Type B pancreatic cell (in vitro differentiated cells): ENCODE measurements at regions not wholly inside any gene's neighbourhood (a gene's known extent, or its start where the extent isn't known, plus 50 kb on each side); places are given as distances from the start of the nearest gene placed in this dataset.

Experiments
- DNase-seq: peaks from one replicate; pipeline ENCODE4 v3.0.0; 2021; ENCODE audit warnings: mixed read lengths; ENCODE audit not compliant: unreplicated experiment; ENCODE audit errors: extremely low spot score
- H3K27ac Mint-ChIP-seq: 2 replicates; pipeline ENCODE4 v1.8.0; 2021; ENCODE audit warnings: mild to moderate bottlenecking, mixed read lengths
- H3K27me3 Mint-ChIP-seq: 2 replicates; pipeline ENCODE4 v1.8.0; 2021; ENCODE audit warnings: mixed read lengths
- H3K36me3 Mint-ChIP-seq: 2 replicates; pipeline ENCODE4 v1.8.0; 2021; ENCODE audit warnings: mixed read lengths
- H3K4me1 Mint-ChIP-seq: one replicate; pipeline ENCODE4 v1.8.0; 2021; ENCODE audit warnings: mixed read lengths; ENCODE audit not compliant: unreplicated experiment
- H3K4me3 Mint-ChIP-seq: 2 replicates; pipeline ENCODE4 v1.8.0; 2021; ENCODE audit warnings: mild to moderate bottlenecking, mixed read lengths
- H3K9me3 Mint-ChIP-seq: 2 replicates; pipeline ENCODE4 v1.8.0; 2021; ENCODE audit warnings: mixed read lengths
- CTCF ChIP-seq: fragments of 200-600 bp; sonication (generic); conservative IDR thresholded peaks from 2 replicates; pipeline ENCODE4 v1.5.0; 2021; ENCODE audit warnings: antibody characterized with exemption, mild to moderate bottlenecking

DNA sequence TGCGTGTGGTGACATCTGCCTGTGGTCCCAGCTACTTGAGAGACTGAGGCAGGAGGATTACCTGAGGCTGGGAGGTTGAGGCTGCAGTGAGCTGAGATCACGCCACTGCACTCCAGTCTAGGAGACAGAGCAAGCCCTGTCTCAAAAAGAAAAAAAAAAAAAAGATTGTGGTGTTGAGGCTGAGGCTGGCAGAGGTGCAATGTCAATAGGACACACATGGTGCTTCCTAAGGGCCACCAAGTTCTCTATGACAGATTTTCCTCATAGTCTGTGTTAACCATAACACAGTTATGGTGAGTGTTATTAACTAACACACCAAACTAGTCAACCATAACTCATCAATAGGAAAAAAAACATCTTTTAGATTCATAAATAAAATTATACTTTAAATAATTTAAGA, 494.4 kb downstream of the TMX3 start:
- Mint-ChIP-seq H3K36me3 (no peaks in the 10 kb centered on the region), H3K27ac (no peak overlapping the region), H3K27me3 (peaks cover 3% of the 10 kb centered on the region), H3K9me3 (no peaks in the 10 kb centered on the region), H3K4me1 (no peaks in the 10 kb centered on the region), H3K4me3 (no peak overlapping the region)
- DNase-seq, result no peak
- TF ChIP-seq CTCF, result no peak

DNA sequence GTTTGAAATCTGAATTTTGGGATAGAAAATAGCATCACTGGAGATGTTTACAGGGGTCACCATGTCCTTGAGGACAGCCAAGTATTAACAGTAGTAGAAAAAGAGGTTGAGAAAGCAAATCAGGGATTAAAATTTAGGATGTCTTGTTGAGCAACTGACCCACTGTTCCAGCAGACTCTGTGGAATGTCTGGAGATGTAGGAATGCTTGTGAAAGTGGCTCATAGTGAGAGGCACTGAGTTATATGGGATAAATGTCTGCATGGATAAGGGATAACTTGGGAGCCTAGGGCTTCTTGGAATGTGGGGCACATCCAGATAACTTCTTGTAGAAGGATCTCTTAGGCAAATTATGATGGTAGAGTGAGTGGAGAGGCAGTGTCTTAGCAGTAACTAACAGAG, 495.0 kb downstream of the TMX3 start:
- Mint-ChIP-seq H3K4me1 (no peaks in the 10 kb centered on the region), H3K9me3 (no peaks in the 10 kb centered on the region), H3K27ac (no peak overlapping the region), H3K36me3 (no peaks in the 10 kb centered on the region), H3K4me3 (no peak overlapping the region), H3K27me3 (peaks cover 3% of the 10 kb centered on the region)
- TF ChIP-seq CTCF, result no peak
- no peak for DNase-seq

DNA sequence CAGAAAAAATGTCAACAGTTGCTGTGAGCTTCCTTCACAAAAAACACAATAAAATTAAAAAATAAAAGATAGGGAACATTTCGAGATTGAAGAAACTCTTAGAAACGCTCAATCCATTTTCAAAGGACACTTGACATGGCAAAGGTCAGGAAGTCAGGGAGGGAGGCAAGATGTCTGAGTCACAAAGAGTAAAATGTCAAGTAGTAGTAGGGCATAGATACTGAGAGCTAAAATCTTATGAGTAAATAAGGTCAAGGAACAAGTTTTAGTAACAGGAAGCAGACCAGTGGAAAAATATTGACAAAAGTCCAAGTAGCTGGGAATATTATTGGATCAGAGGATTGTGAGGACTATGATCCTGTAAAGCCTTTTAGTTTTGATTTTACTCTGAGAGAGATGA, 495.6 kb downstream of the TMX3 start:
- H3K27ac Mint-ChIP-seq, result no peak overlapping the region
- no peaks in the 10 kb centered on the region for H3K9me3 Mint-ChIP-seq
- peaks cover 3% of the 10 kb centered on the region for H3K27me3 Mint-ChIP-seq
- no peak for TF ChIP-seq CTCF
- H3K36me3 Mint-ChIP-seq, result no peaks in the 10 kb centered on the region
- no peak for DNase-seq
- H3K4me1 Mint-ChIP-seq, result no peaks in the 10 kb centered on the region
- no peak overlapping the region for H3K4me3 Mint-ChIP-seq

GRCh38 chr18:68215931-68216330, 499.0 kb downstream of the TMX3 start:
- no peaks in the 10 kb centered on the region for H3K4me1 Mint-ChIP-seq
- TF ChIP-seq CTCF, result no peak
- H3K36me3 Mint-ChIP-seq, result no peaks in the 10 kb centered on the region
- H3K27me3 Mint-ChIP-seq, result peaks cover 3% of the 10 kb centered on the region
- no peaks in the 10 kb centered on the region for H3K9me3 Mint-ChIP-seq
- DNase-seq, result no peak
- no peak overlapping the region for H3K27ac Mint-ChIP-seq
- no peak overlapping the region for H3K4me3 Mint-ChIP-seq

DNA sequence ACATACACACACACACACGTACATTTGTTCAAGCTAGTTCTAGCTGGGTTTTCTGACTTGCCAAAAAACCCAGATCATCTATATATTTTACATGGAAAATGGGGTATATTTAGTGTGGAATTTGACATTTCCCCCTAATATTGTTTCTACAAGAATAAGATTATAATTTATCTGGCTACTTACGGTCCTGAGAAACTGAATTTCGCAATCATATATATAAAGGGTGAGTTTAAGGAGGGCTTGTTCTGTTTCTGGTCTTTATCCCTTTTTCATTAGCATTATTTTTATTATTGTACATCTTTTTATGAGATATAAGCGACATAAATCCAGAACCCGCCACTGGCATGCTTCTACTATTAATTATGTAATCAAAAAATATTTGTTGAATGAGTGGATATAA, 528.9 kb downstream of the TMX3 start:
- TF ChIP-seq CTCF, result no peak
- H3K9me3 Mint-ChIP-seq, result no peaks in the 10 kb centered on the region
- no peaks in the 10 kb centered on the region for H3K27me3 Mint-ChIP-seq
- no peak for DNase-seq
- no peak overlapping the region for H3K4me3 Mint-ChIP-seq
- H3K36me3 Mint-ChIP-seq, result no peaks in the 10 kb centered on the region
- no peaks in the 10 kb centered on the region for H3K4me1 Mint-ChIP-seq
- no peak overlapping the region for H3K27ac Mint-ChIP-seq

DNA sequence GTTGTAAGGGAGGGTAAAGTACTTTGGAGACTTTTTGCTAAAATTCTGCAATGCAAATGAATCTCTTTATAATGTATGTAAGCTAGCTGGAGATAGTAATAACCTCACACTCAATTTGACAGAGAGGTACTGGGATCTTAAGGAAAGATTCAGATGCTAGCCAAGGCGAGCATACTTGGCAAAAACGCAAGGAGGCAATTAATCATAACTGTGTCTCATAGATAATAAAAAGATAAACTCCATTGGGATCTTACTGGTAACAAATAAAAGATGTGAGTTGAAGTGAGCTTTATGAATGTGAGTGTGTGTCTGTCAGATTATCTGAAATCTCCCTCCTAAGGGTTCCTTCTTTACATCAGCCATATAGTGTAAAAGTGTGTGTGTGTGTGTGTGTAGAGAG, 533.0 kb downstream of the TMX3 start:
- no peaks in the 10 kb centered on the region for H3K9me3 Mint-ChIP-seq
- no peak overlapping the region for H3K27ac Mint-ChIP-seq
- H3K36me3 Mint-ChIP-seq, result no peaks in the 10 kb centered on the region
- no peak for DNase-seq
- no peak for TF ChIP-seq CTCF
- no peaks in the 10 kb centered on the region for H3K4me1 Mint-ChIP-seq
- no peaks in the 10 kb centered on the region for H3K27me3 Mint-ChIP-seq
- no peak overlapping the region for H3K4me3 Mint-ChIP-seq
